WTC11 (cell line): ENCODE measurements at regions not wholly inside any gene's neighbourhood (a gene's known extent, or its start where the extent isn't known, plus 50 kb on each side); places are given as distances from the start of the nearest gene placed in this dataset.

Experiments
- ATAC-seq: fragments of 200-7000 bp; cut with Tn5 transposase; 2 replicates; pipeline ENCODE4 v1.10.0; 2021; ENCODE audit warnings: mild to moderate bottlenecking, moderate library complexity
- CTCF ChIA-PET: fragments of 300-600 bp; sonication (Branson Sonifier 250); formaldehyde crosslinking; loops from one replicate; lab custom pipeline; 2021; ENCODE audit warnings: antibody characterized with exemption; lab: Charles Lee
- POLR2A ChIA-PET: fragments of 350-600 bp; sonication (Branson Sonifier 250); formaldehyde crosslinking; loops from one replicate; lab custom pipeline; 2021; ENCODE audit warnings: antibody characterized with exemption; lab: Charles Lee
- DNase-seq: peaks from one replicate; pipeline ENCODE4 v3.0.0; 2021; ENCODE audit warnings: low spot score
- H3K27ac Mint-ChIP-seq: 2 replicates; pipeline ENCODE4 v1.8.0; 2021; ENCODE audit warnings: mixed read lengths
- H3K27me3 Mint-ChIP-seq: 2 replicates; pipeline ENCODE4 v1.8.0; 2021; ENCODE audit warnings: low read depth, mild to moderate bottlenecking, moderate library complexity, mixed read lengths
- H3K36me3 Mint-ChIP-seq: 2 replicates; pipeline ENCODE4 v1.8.0; 2021; ENCODE audit warnings: mixed read lengths
- H3K4me1 Mint-ChIP-seq: 2 replicates; pipeline ENCODE4 v1.8.0; 2022; ENCODE audit warnings: mixed read lengths
- H3K4me3 Mint-ChIP-seq: 2 replicates; pipeline ENCODE4 v1.8.0; 2021; ENCODE audit warnings: mild to moderate bottlenecking, moderate library complexity, mixed read lengths
- H3K9me3 Mint-ChIP-seq: 2 replicates; pipeline ENCODE4 v1.8.0; 2021; ENCODE audit warnings: mixed read lengths
- EMX1 ChIP-seq: fragments of 250-450 bp; sonication (Bioruptor Pico); IDR thresholded peaks from 2 replicates; pipeline ENCODE4 v1.8.0; 2021; ENCODE audit warnings: mild to moderate bottlenecking
- IRF1 ChIP-seq: sonication (generic); formaldehyde crosslinking; IDR thresholded peaks from 2 replicates; pipeline ENCODE4 v1.8.0; 2023; ENCODE audit warnings: missing genetic modification reagents
- JUN ChIP-seq: sonication (generic); formaldehyde crosslinking; IDR thresholded peaks from 2 replicates; pipeline ENCODE4 v1.8.0; 2023; ENCODE audit warnings: mild to moderate bottlenecking, missing genetic modification reagents
- MYBL2 ChIP-seq: sonication (generic); formaldehyde crosslinking; IDR thresholded peaks from 2 replicates; pipeline ENCODE4 v1.8.1; 2023; ENCODE audit warnings: mild to moderate bottlenecking, moderate library complexity, missing genetic modification reagents
- NFE2L1 ChIP-seq: sonication (generic); formaldehyde crosslinking; IDR thresholded peaks from 2 replicates; pipeline ENCODE4 v1.8.1; 2023; ENCODE audit warnings: missing genetic modification reagents
- STAT6 ChIP-seq: sonication (generic); formaldehyde crosslinking; conservative IDR thresholded peaks from 2 replicates; pipeline ENCODE4 v1.8.1; 2023; ENCODE audit warnings: mild to moderate bottlenecking, low read depth, missing genetic modification reagents, moderate library complexity
- TCF7 ChIP-seq: sonication (generic); formaldehyde crosslinking; IDR thresholded peaks from 2 replicates; pipeline ENCODE4 v1.8.0; 2022; ENCODE audit warnings: mild to moderate bottlenecking, low read depth, missing genetic modification reagents, moderate library complexity
- TEAD1 ChIP-seq: sonication (generic); formaldehyde crosslinking; IDR thresholded peaks from 2 replicates; pipeline ENCODE4 v1.8.0; 2022; ENCODE audit warnings: mild to moderate bottlenecking, missing genetic modification reagents
- TEAD4 ChIP-seq: sonication (generic); formaldehyde crosslinking; IDR thresholded peaks from 2 replicates; pipeline ENCODE4 v1.8.0; 2022; ENCODE audit warnings: mild to moderate bottlenecking, missing genetic modification reagents
- ZNF121 ChIP-seq: sonication (generic); formaldehyde crosslinking; IDR thresholded peaks from 2 replicates; pipeline ENCODE4 v1.8.0; 2023; ENCODE audit warnings: missing genetic modification reagents
- ZNF138 ChIP-seq: sonication (generic); formaldehyde crosslinking; conservative IDR thresholded peaks from 2 replicates; pipeline ENCODE4 v1.8.1; 2022; ENCODE audit warnings: mild to moderate bottlenecking, moderate library complexity, missing genetic modification reagents
- ZNF263 ChIP-seq: sonication (generic); formaldehyde crosslinking; IDR thresholded peaks from 2 replicates; pipeline ENCODE4 v1.8.1; 2022; ENCODE audit warnings: low read depth, mild to moderate bottlenecking, moderate library complexity, missing genetic modification reagents
- TF ChIP-seq, protein P1 (sequence below): sonication (generic); formaldehyde crosslinking; IDR thresholded peaks from 2 replicates; pipeline ENCODE4 v1.8.1; 2022; ENCODE audit warnings: low read depth, missing genetic modification reagents, borderline replicate concordance
- TF ChIP-seq, protein P2 (sequence below): sonication (generic); formaldehyde crosslinking; IDR thresholded peaks from 2 replicates; pipeline ENCODE4 v1.8.1; 2023; ENCODE audit warnings: mild to moderate bottlenecking, missing genetic modification reagents, moderate library complexity
- TF ChIP-seq, protein P3 (sequence below): sonication (generic); formaldehyde crosslinking; IDR thresholded peaks from 2 replicates; pipeline ENCODE4 v1.8.1; 2023; ENCODE audit warnings: mild to moderate bottlenecking, missing genetic modification reagents
- TF ChIP-seq, protein P4 (sequence below): sonication (generic); formaldehyde crosslinking; IDR thresholded peaks from 2 replicates; pipeline ENCODE4 v1.8.0; 2022; ENCODE audit warnings: missing genetic modification reagents
- TF ChIP-seq, protein P5 (sequence below): sonication (generic); formaldehyde crosslinking; IDR thresholded peaks from 2 replicates; pipeline ENCODE4 v1.8.0; 2022; ENCODE audit warnings: mild to moderate bottlenecking, missing genetic modification reagents

DNA sequence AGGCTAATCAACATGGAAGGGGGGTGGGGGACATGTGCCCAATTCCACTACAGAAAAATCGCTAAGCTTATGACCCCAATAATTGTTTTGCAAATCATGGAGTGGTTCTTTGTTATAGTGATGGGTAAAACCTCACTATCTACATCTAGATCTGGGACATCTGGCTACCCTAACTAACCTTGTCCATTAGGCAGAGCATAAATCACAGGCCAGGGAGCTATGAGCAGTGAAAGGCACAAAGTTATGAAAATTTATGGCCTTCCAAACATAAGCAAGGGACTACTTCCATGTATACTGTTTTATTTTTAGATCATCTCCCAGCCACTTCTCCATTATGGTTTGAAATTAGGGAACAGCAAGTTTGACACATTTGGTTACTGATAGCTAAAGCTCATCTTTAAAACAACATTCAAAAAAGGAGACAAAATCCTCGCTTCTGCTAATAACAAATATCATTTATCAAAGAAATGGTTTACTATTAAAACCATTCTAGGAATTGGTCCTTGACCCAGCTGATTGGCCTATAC is 78.3 kb downstream of the RSL24D1 start (continued):
- TF ChIP-seq, protein P1, sequence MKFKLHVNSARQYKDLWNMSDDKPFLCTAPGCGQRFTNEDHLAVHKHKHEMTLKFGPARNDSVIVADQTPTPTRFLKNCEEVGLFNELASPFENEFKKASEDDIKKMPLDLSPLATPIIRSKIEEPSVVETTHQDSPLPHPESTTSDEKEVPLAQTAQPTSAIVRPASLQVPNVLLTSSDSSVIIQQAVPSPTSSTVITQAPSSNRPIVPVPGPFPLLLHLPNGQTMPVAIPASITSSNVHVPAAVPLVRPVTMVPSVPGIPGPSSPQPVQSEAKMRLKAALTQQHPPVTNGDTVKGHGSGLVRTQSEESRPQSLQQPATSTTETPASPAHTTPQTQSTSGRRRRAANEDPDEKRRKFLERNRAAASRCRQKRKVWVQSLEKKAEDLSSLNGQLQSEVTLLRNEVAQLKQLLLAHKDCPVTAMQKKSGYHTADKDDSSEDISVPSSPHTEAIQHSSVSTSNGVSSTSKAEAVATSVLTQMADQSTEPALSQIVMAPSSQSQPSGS (CRISPR knock-in tag) = no peak
- TF ChIP-seq TEAD1 (no peak), ZNF138 (CRISPR knock-in tag) (no peak)
- TF ChIP-seq, protein P2, sequence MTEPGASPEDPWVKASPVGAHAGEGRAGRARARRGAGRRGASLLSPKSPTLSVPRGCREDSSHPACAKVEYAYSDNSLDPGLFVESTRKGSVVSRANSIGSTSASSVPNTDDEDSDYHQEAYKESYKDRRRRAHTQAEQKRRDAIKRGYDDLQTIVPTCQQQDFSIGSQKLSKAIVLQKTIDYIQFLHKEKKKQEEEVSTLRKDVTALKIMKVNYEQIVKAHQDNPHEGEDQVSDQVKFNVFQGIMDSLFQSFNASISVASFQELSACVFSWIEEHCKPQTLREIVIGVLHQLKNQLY (CRISPR knock-in tag) = no peak

GRCh38 chr15:55116636-55117035 is 80.1 kb downstream of the RSL24D1 start:
- peaks cover 3% of the 10 kb centered on the region; the same call in 1 of the 2 replicates for H3K9me3 Mint-ChIP-seq
- CTCF ChIA-PET = interaction anchor here (0.7 to 1.0 kb wide), 4 partner anchors 8 to 1153 kb away, joined by 3 to 6 read pairs (median 3); no protein-coding TSS in a partner anchor
- TF ChIP-seq TCF7 (CRISPR knock-in tag) = no peak
- TF ChIP-seq, all 79 proteins: peak for 0
- POLR2A ChIA-PET = no interaction called here
- DNase-seq (no peak), ATAC-seq (no peak)
- Mint-ChIP-seq H3K4me1 (peaks cover 8% of the 10 kb centered on the region), H3K27ac (no peak overlapping the region), H3K36me3 (no peaks in the 10 kb centered on the region), H3K4me3 (no peak overlapping the region), H3K27me3 (no peaks in the 10 kb centered on the region)

DNA sequence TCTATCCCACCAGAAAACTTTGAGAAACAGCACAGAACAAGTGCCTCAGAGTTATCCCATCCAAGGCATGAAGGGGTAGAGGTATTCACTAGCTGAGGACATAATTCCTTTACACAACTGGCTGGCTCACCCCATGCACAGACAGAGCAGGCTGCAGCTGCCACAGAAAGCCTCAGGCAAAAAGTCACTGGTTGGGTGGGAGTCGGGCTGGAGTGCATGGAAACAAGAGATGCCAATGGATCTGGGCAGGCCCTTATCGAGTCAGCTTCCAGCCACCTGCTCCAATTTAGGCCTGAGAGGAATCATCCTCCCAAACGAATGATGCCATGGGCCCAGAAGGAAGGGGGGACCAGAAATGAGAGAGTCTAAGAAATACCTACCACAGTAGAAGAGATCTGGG is 83.0 kb downstream of the RSL24D1 start:
- POLR2A ChIA-PET = interaction anchor here (1.0 kb wide), 1 partner anchor 634 kb away, joined by 3 read pairs; no protein-coding TSS in a partner anchor
- CTCF ChIA-PET = interaction anchor here (0.6 to 1.4 kb wide), 6 partner anchors 13 to 274 kb away, joined by 3 to 5 read pairs (median 4); no protein-coding TSS in a partner anchor
- TF ChIP-seq, protein P3, sequence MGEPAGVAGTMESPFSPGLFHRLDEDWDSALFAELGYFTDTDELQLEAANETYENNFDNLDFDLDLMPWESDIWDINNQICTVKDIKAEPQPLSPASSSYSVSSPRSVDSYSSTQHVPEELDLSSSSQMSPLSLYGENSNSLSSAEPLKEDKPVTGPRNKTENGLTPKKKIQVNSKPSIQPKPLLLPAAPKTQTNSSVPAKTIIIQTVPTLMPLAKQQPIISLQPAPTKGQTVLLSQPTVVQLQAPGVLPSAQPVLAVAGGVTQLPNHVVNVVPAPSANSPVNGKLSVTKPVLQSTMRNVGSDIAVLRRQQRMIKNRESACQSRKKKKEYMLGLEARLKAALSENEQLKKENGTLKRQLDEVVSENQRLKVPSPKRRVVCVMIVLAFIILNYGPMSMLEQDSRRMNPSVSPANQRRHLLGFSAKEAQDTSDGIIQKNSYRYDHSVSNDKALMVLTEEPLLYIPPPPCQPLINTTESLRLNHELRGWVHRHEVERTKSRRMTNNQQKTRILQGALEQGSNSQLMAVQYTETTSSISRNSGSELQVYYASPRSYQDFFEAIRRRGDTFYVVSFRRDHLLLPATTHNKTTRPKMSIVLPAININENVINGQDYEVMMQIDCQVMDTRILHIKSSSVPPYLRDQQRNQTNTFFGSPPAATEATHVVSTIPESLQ (CRISPR knock-in tag) = no peak
- TF ChIP-seq NFE2L1 (no peak), ZNF138 (CRISPR knock-in tag) (no peak), ZNF121 (CRISPR knock-in tag) (no peak), TEAD4 (no peak), MYBL2 (CRISPR knock-in tag) (no peak), JUN (no peak), ZNF263 (no peak), STAT6 (CRISPR knock-in tag) (no peak), IRF1 (CRISPR knock-in tag) (no peak), EMX1 (CRISPR knock-in tag) (no peak)
- TF ChIP-seq, protein P4, sequence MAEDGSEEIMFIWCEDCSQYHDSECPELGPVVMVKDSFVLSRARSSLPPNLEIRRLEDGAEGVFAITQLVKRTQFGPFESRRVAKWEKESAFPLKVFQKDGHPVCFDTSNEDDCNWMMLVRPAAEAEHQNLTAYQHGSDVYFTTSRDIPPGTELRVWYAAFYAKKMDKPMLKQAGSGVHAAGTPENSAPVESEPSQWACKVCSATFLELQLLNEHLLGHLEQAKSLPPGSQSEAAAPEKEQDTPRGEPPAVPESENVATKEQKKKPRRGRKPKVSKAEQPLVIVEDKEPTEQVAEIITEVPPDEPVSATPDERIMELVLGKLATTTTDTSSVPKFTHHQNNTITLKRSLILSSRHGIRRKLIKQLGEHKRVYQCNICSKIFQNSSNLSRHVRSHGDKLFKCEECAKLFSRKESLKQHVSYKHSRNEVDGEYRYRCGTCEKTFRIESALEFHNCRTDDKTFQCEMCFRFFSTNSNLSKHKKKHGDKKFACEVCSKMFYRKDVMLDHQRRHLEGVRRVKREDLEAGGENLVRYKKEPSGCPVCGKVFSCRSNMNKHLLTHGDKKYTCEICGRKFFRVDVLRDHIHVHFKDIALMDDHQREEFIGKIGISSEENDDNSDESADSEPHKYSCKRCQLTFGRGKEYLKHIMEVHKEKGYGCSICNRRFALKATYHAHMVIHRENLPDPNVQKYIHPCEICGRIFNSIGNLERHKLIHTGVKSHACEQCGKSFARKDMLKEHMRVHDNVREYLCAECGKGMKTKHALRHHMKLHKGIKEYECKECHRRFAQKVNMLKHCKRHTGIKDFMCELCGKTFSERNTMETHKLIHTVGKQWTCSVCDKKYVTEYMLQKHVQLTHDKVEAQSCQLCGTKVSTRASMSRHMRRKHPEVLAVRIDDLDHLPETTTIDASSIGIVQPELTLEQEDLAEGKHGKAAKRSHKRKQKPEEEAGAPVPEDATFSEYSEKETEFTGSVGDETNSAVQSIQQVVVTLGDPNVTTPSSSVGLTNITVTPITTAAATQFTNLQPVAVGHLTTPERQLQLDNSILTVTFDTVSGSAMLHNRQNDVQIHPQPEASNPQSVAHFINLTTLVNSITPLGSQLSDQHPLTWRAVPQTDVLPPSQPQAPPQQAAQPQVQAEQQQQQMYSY (CRISPR knock-in tag) = no peak
- TF ChIP-seq, protein P5, sequence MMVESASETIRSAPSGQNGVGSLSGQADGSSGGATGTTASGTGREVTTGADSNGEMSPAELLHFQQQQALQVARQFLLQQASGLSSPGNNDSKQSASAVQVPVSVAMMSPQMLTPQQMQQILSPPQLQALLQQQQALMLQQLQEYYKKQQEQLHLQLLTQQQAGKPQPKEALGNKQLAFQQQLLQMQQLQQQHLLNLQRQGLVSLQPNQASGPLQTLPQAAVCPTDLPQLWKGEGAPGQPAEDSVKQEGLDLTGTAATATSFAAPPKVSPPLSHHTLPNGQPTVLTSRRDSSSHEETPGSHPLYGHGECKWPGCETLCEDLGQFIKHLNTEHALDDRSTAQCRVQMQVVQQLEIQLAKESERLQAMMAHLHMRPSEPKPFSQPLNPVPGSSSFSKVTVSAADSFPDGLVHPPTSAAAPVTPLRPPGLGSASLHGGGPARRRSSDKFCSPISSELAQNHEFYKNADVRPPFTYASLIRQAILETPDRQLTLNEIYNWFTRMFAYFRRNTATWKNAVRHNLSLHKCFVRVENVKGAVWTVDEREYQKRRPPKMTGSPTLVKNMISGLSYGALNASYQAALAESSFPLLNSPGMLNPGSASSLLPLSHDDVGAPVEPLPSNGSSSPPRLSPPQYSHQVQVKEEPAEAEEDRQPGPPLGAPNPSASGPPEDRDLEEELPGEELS = no peak

More for the DNA sequence above, 83.0 kb downstream of the RSL24D1 start:
- Mint-ChIP-seq H3K4me3 (no peak overlapping the region), H3K36me3 (no peaks in the 10 kb centered on the region), H3K9me3 (peaks cover 3% of the 10 kb centered on the region; the same call in 1 of the 2 replicates), H3K27me3 (no peaks in the 10 kb centered on the region), H3K27ac (no peak overlapping the region), H3K4me1 (peaks cover 16% of the 10 kb centered on the region)
- ATAC-seq (no peak), DNase-seq (no peak)
